ENCODE measurements at regions not wholly inside any gene's neighbourhood (a gene's known extent, or its start where the extent isn't known, plus 50 kb on each side); places are given as distances from the start of the nearest gene placed in this dataset.
"Not testable (repeated sequence)": the region's sequence is repeated elsewhere in the genome, so short reads cannot be mapped to it uniquely, and the experiment has no call there.

DNA sequence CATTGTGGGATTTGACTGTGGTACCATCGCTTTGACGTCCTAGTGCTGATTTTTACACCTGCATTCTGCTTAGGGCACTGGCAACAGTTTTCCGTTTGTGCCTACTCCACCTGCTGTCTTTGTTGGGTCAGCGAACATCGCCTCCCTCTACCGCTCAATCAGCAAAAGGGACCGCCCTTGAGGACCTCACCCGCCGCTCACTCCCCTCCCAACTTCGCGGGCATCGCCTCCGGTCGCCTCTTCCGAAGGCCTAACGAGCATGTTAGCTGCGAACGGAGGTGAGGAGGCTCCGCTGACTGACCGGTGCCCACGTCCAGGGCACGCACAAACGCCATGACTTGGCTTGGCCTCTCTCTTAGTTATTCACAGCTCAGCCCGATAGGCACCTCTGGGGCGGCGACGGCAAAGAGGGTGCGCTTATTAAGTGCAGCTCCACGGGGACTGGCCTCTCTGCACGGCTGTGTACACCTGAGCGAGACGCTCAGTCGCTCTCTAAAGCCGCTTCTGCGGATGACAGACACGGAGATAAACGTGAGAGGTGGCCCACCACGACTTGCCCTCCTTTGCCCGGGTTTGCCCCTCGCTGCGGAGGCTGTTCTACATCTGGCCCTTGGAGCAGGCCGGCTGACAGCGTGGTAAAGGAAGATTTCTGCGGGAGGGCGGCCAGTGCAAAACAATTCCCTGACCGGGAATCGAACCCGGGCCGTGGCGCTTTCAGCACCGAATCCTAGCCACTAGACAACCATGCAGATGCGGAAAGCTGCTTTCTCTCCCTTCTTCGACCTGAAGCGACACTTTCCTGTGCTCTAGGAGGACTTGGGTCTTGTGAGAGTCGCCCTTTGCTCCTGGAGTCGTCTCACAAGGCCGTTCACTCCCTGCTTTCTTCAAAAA, 179.5 kb downstream of the FAM72C start:
- not testable (repeated sequence) for TF ChIP-seq POLR2AphosphoS2 (IDR thresholded peaks at IDR 0.05; ENCODE audit: low read depth, low read length); ZNF44 (CRISPR knock-in tag; IDR thresholded peaks at IDR 0.05); ZZZ3 (CRISPR knock-in tag; IDR thresholded peaks at IDR 0.05; ENCODE audit: borderline replicate concordance); YY1 (IDR thresholded peaks at IDR 0.05; ENCODE audit: insufficient read depth, insufficient replicate concordance, low read depth, low read length); FIP1L1 (IDR thresholded peaks at IDR 0.05; ENCODE audit: borderline replicate concordance, insufficient read depth, low read depth, low read length); NCOA2 (CRISPR knock-in tag; IDR thresholded peaks at IDR 0.05); ZNF274 (CRISPR knock-in tag; IDR thresholded peaks at IDR 0.05); ARID3A (IDR thresholded peaks at IDR 0.05; ENCODE audit: low read depth, low read length); CHD2 (IDR thresholded peaks at IDR 0.05; ENCODE audit: low read depth, low read length)
